MCF 10A (cell line): ENCODE measurements at regions not wholly inside any gene's neighbourhood (a gene's known extent, or its start where the extent isn't known, plus 50 kb on each side); places are given as distances from the start of the nearest gene placed in this dataset.

Experiments used
- BruUV-seq: library from RNA; stranded (reverse); fragments of 400-500 nt; replicated peaks from 2 replicates; lab custom pipeline; 2021; lab: Mats Ljungman, UMichigan
- CTCF ChIA-PET: fragments of 300-600 bp; sonication (Branson Sonifier 250); formaldehyde crosslinking; extraction: SDS; loops from one replicate; lab custom pipeline; 2021; ENCODE audit warnings: antibody characterized with exemption, inconsistent platforms; lab: Yijun Ruan, JAX
- POLR2A ChIA-PET: fragments of 300-600, 350-650 bp; sonication (Branson Sonifier 250); formaldehyde crosslinking; extraction: SDS; loops from one replicate; lab custom pipeline; 2020; ENCODE audit warnings: antibody characterized with exemption, inconsistent platforms; lab: Yijun Ruan, JAX
- DNase-seq: peaks from one replicate; pipeline ENCODE4 v3.0.0-alpha.2; 2018; ENCODE audit not compliant: unreplicated experiment
- H3K27ac Mint-ChIP-seq: one replicate; pipeline ENCODE4 v1.8.0; 2022; ENCODE audit warnings: mild to moderate bottlenecking, low read depth, mixed read lengths; ENCODE audit not compliant: unreplicated experiment
- H3K27me3 Mint-ChIP-seq: one replicate; pipeline ENCODE4 v1.8.0; 2022; ENCODE audit warnings: mixed read lengths; ENCODE audit not compliant: insufficient read depth, unreplicated experiment
- H3K36me3 Mint-ChIP-seq: one replicate; pipeline ENCODE4 v1.8.0; 2022; ENCODE audit warnings: mild to moderate bottlenecking, moderate library complexity, mixed read lengths; ENCODE audit not compliant: insufficient read depth, unreplicated experiment
- H3K4me1 Mint-ChIP-seq: one replicate; pipeline ENCODE4 v1.8.0; 2022; ENCODE audit warnings: mixed read lengths; ENCODE audit not compliant: insufficient read depth, unreplicated experiment
- H3K4me3 Mint-ChIP-seq: one replicate; pipeline ENCODE4 v1.8.0; 2022; ENCODE audit warnings: mild to moderate bottlenecking, moderate library complexity, mixed read lengths; ENCODE audit not compliant: unreplicated experiment
- H3K9me3 Mint-ChIP-seq: one replicate; pipeline ENCODE4 v1.8.0; 2022; ENCODE audit warnings: mixed read lengths; ENCODE audit not compliant: unreplicated experiment
- CTCF ChIP-seq: fragments of 200-600 bp; IDR thresholded peaks from one replicate; pipeline ENCODE4 v1.8.0; 2022; ENCODE audit warnings: antibody characterized with exemption, mild to moderate bottlenecking; ENCODE audit not compliant: unreplicated experiment
- intact Hi-C: fragments of 100-400 bp; cut with micrococcal nuclease; formaldehyde crosslinking; loops from 2 replicates; pipeline ENCODE4 v1.14.1; 2022

GRCh38 chr4:123481717-123482116 lies 85.1 kb downstream of the SPRY1 start:
- CTCF ChIA-PET = interaction anchor here (0.6 to 0.8 kb wide), 2 partner anchors 132 to 504 kb away, joined by 3 read pairs; no protein-coding TSS in a partner anchor
- Mint-ChIP-seq H3K4me1 (peaks cover 22% of the 10 kb centered on the region), H3K27ac (no peak overlapping the region), H3K9me3 (no peaks in the 10 kb centered on the region), H3K4me3 (no peak overlapping the region), H3K27me3 (no peaks in the 10 kb centered on the region), H3K36me3 (peaks cover 8% of the 10 kb centered on the region)
- intact Hi-C loops = no loop called here
- no peak for TF ChIP-seq CTCF
- DNase-seq = no peak
- POLR2A ChIA-PET = no interaction called here
- no TSS peak for BruUV-seq

GRCh38 chr4:123484291-123484926 lies 87.8 kb downstream of the SPRY1 start:
- H3K27ac Mint-ChIP-seq = no peak overlapping the region
- intact Hi-C loops = no loop called here
- no peaks in the 10 kb centered on the region for H3K9me3 Mint-ChIP-seq
- peaks cover 18% of the 10 kb centered on the region for H3K4me1 Mint-ChIP-seq
- no peak for DNase-seq
- no peak overlapping the region for H3K4me3 Mint-ChIP-seq
- no peak for TF ChIP-seq CTCF
- ChIA-PET POLR2A (no interaction called here), CTCF (interaction anchor here (1.3 kb wide), 1 partner anchor 80 kb away, joined by 4 read pairs; no protein-coding TSS in a partner anchor)
- BruUV-seq = no TSS peak
- peaks cover 8% of the 10 kb centered on the region for H3K36me3 Mint-ChIP-seq
- H3K27me3 Mint-ChIP-seq = no peaks in the 10 kb centered on the region

GRCh38 chr4:123485601-123486000 lies 89.0 kb downstream of the SPRY1 start:
- POLR2A ChIA-PET = no interaction called here
- CTCF ChIA-PET = interaction anchor here (0.7 to 0.9 kb wide), 2 partner anchors 56 to 150 kb away, joined by 3 read pairs; no protein-coding TSS in a partner anchor
- Mint-ChIP-seq H3K36me3 (peaks cover 8% of the 10 kb centered on the region), H3K4me1 (peaks cover 13% of the 10 kb centered on the region), H3K4me3 (no peak overlapping the region), H3K9me3 (no peaks in the 10 kb centered on the region), H3K27ac (no peak overlapping the region), H3K27me3 (no peaks in the 10 kb centered on the region)
- intact Hi-C loops = no loop called here
- no peak for TF ChIP-seq CTCF
- no peak for DNase-seq
- no TSS peak for BruUV-seq

GRCh38 chr4:123488916-123489315 lies 92.3 kb downstream of the SPRY1 start:
- no TSS peak for BruUV-seq
- DNase-seq = peak; percentile 63
- Mint-ChIP-seq H3K36me3 (no peaks in the 10 kb centered on the region), H3K9me3 (peaks cover 2% of the 10 kb centered on the region), H3K27ac (peak overlapping the region; percentile 71), H3K27me3 (no peaks in the 10 kb centered on the region), H3K4me3 (no peak overlapping the region), H3K4me1 (peaks cover 6% of the 10 kb centered on the region)
- no peak for TF ChIP-seq CTCF
- intact Hi-C loops = no loop called here
- ChIA-PET POLR2A (interaction anchor here (0.6 to 1.5 kb wide), 2 partner anchors 9 to 120 kb away, joined by 4 read pairs; no protein-coding TSS in a partner anchor), CTCF (no interaction called here)
